B cell (primary cell): ENCODE measurements at regions not wholly inside any gene's neighbourhood (a gene's known extent, or its start where the extent isn't known, plus 50 kb on each side); places are given as distances from the start of the nearest gene placed in this dataset.

ENCODE experiments used
- ATAC-seq: fragments of 200-7000 bp; cut with Tn5 transposase; one replicate; pipeline ENCODE4 v1.10.0; 2021; ENCODE audit warnings: low read depth, mild to moderate bottlenecking, moderate number of reproducible peaks, moderate library complexity
- CTCF ChIA-PET: fragments of 350-600 bp; sonication (Branson Sonifier 250); formaldehyde crosslinking; loops from one replicate; lab custom pipeline; 2021; ENCODE audit warnings: antibody characterized with exemption, inconsistent platforms; lab: Charles Lee
- POLR2A ChIA-PET: fragments of 350-600 bp; sonication (Branson Sonifier 250); formaldehyde crosslinking; loops from one replicate; lab custom pipeline; 2021; ENCODE audit warnings: antibody characterized with exemption; lab: Charles Lee
- DNase-seq: peaks from one replicate; pipeline ENCODE4 v3.0.0; 2013
- H2AFZ ChIP-seq: 2 replicates; pipeline ENCODE4 v1.6.1; 2012; ENCODE audit warnings: mild to moderate bottlenecking, low read depth, low read length; ENCODE audit not compliant: insufficient read depth, poor library complexity, severe bottlenecking
- H3K27ac ChIP-seq, 2 donors: 1 replicate in 1 of 2; 2 replicates in 1 of 2; pipeline ENCODE4 v1.5.1; 2012 to 2013; ENCODE audit warnings: low read length in 2 of 2, mild to moderate bottlenecking in 2 of 2, moderate library complexity in 1 of 2
- H3K27me3 ChIP-seq, 4 experiments: fragments of 200-600 bp in 1 of 4; sonication (generic) in 1 of 4; replicated peaks in 1 of 4; 1 replicate in 2 of 4; 2 replicates in 2 of 4; pipeline versions ENCODE4 v1.6.1 to v1.7.0; 2013 to 2016; ENCODE audit warnings: low read length in 3 of 4, mild to moderate bottlenecking in 2 of 4, mixed read lengths in 1 of 4, moderate library complexity in 1 of 4; ENCODE audit not compliant: insufficient read depth in 4 of 4, control insufficient read depth in 3 of 4; ENCODE audit errors: control extremely low read depth in 1 of 4
- H3K36me3 ChIP-seq, 2 experiments: replicated peaks in 1 of 2; 1 replicate in 1 of 2; 2 replicates in 1 of 2; pipeline versions ENCODE4 v1.6.1 to v1.7.1; 2013; ENCODE audit warnings: low read length in 1 of 2; ENCODE audit not compliant: insufficient read depth in 2 of 2, control insufficient read depth in 1 of 2; ENCODE audit errors: control extremely low read depth in 1 of 2, extremely low read depth in 1 of 2
- H3K4me1 ChIP-seq, 2 donors: fragments of 200-600 bp in 1 of 2; sonication (generic) in 1 of 2; 1 replicate in 1 of 2; 2 replicates in 1 of 2; pipeline versions ENCODE4 v1.5.1 to v1.6.1; 2013 to 2017; ENCODE audit warnings: low read length in 2 of 2; ENCODE audit not compliant: control insufficient read depth in 2 of 2, insufficient read depth in 2 of 2
- H3K4me2 ChIP-seq: replicated peaks from 2 replicates; pipeline ENCODE3; 2012; ENCODE audit warnings: mild to moderate bottlenecking, low read depth, low read length; ENCODE audit not compliant: poor library complexity, severe bottlenecking
- H3K4me3 ChIP-seq, 5 experiments: fragments of 200-600 bp in 1 of 5; sonication (generic) in 1 of 5; 1 replicate in 3 of 5; 2 replicates in 2 of 5; pipeline versions ENCODE4 v1.5.1 to v1.7.0; 2011 to 2016; ENCODE audit warnings: low read length in 4 of 5, mild to moderate bottlenecking in 4 of 5, low read depth in 2 of 5, control low read depth in 1 of 5, moderate library complexity in 1 of 5; ENCODE audit not compliant: insufficient read depth in 1 of 5; ENCODE audit errors: control extremely low read depth in 1 of 5, extremely low read depth in 1 of 5
- H3K79me2 ChIP-seq: fragments of 200-600 bp; sonication (generic); one replicate; pipeline ENCODE4 v1.6.0; 2016; ENCODE audit warnings: low read length; ENCODE audit not compliant: control insufficient read depth, insufficient read depth
- H3K9ac ChIP-seq: fragments of 200-600 bp; sonication (generic); 2 replicates; pipeline ENCODE4 v1.6.1; 2017; ENCODE audit warnings: mild to moderate bottlenecking, low read length, moderate library complexity
- H3K9me3 ChIP-seq, 3 donors: one replicate each; pipeline versions ENCODE4 v1.6.1 to v1.7.1; 2013; ENCODE audit warnings: low read length in 2 of 3; ENCODE audit not compliant: control insufficient read depth in 2 of 3, insufficient read depth in 1 of 3; ENCODE audit errors: control extremely low read depth in 1 of 3
- H4K20me1 ChIP-seq: 2 replicates; pipeline ENCODE4 v1.6.0; 2012; ENCODE audit warnings: mild to moderate bottlenecking, low read length; ENCODE audit not compliant: insufficient read depth, control insufficient read depth, poor library complexity, severe bottlenecking
- H3K27ac Mint-ChIP-seq: one replicate; pipeline ENCODE4 v1.8.0; 2021; ENCODE audit warnings: mixed read lengths
- H3K27me3 Mint-ChIP-seq: one replicate; pipeline ENCODE4 v1.8.0; 2021; ENCODE audit warnings: mixed read lengths
- H3K4me1 Mint-ChIP-seq: one replicate; pipeline ENCODE4 v1.8.0; 2021; ENCODE audit warnings: mixed read lengths
- H3K4me3 Mint-ChIP-seq: one replicate; pipeline ENCODE4 v1.8.0; 2021; ENCODE audit warnings: mixed read lengths
- H3K9me3 Mint-ChIP-seq: one replicate; pipeline ENCODE4 v1.8.0; 2022; ENCODE audit warnings: mixed read lengths; ENCODE audit not compliant: insufficient read depth
- EZH2 ChIP-seq: IDR thresholded peaks from 2 replicates; pipeline ENCODE4 v1.6.1; 2012; ENCODE audit warnings: borderline replicate concordance, low read depth, mild to moderate bottlenecking, moderate library complexity, low read length; ENCODE audit not compliant: insufficient read depth, poor library complexity, severe bottlenecking
- WGBS: methylation state at CpG from one replicate; pipeline ENCODE4 v1.1.5; 2013; ENCODE audit warnings: missing lambda C conversion rate; ENCODE audit not compliant: insufficient coverage; 5-methylcytosine and 5-hydroxymethylcytosine counted together
- intact Hi-C: fragments of 100-400 bp; cut with micrococcal nuclease; formaldehyde crosslinking; loops from one replicate; pipeline ENCODE4 v1.10.0; 2022
- TF ChIP-seq, protein P1 (sequence below): fragments of 200-600 bp; IDR thresholded peaks from one replicate; pipeline ENCODE4 v1.8.0; 2022; ENCODE audit warnings: antibody characterized with exemption, mild to moderate bottlenecking

- Mint-ChIP-seq H3K9me3 (no peaks in the 10 kb centered on the region), H3K4me3 (no peak overlapping the region), H3K27ac (no peak overlapping the region), H3K27me3 (peaks cover 9% of the 10 kb centered on the region), H3K4me1 (no peaks in the 10 kb centered on the region)
- Histone ChIP-seq H3K79me2 (no peaks in the 10 kb centered on the region), H3K27ac (no peak overlapping the region), H3K36me3 (no peaks in the 10 kb centered on the region), H3K4me1 (no peaks in the 10 kb centered on the region), H3K9me3 (no peaks in the 10 kb centered on the region), H2AFZ (no peak overlapping the region), H3K27me3 (peaks cover 0 to 3% (median 0%) of the 10 kb centered on the region in 4 experiments), H3K4me2 (no peak overlapping the region), H3K4me3 (no peak overlapping the region), H3K9ac (no peak overlapping the region), H4K20me1 (no peaks in the 10 kb centered on the region)
- no peak for ATAC-seq
- intact Hi-C loops, result no loop called here
- no peak for DNase-seq
- TF ChIP-seq EZH2, result no peak
- TF ChIP-seq, protein P1, sequence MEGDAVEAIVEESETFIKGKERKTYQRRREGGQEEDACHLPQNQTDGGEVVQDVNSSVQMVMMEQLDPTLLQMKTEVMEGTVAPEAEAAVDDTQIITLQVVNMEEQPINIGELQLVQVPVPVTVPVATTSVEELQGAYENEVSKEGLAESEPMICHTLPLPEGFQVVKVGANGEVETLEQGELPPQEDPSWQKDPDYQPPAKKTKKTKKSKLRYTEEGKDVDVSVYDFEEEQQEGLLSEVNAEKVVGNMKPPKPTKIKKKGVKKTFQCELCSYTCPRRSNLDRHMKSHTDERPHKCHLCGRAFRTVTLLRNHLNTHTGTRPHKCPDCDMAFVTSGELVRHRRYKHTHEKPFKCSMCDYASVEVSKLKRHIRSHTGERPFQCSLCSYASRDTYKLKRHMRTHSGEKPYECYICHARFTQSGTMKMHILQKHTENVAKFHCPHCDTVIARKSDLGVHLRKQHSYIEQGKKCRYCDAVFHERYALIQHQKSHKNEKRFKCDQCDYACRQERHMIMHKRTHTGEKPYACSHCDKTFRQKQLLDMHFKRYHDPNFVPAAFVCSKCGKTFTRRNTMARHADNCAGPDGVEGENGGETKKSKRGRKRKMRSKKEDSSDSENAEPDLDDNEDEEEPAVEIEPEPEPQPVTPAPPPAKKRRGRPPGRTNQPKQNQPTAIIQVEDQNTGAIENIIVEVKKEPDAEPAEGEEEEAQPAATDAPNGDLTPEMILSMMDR, result no peak
- POLR2A ChIA-PET, result no interaction called here
- no CpG with 5 or more reads among the region's 1 CpG for WGBS
- CTCF ChIA-PET, result no interaction called here
Observed at GRCh38 chr12:66999141-66999540, 270.0 kb upstream of the CAND1 start.

DNA sequence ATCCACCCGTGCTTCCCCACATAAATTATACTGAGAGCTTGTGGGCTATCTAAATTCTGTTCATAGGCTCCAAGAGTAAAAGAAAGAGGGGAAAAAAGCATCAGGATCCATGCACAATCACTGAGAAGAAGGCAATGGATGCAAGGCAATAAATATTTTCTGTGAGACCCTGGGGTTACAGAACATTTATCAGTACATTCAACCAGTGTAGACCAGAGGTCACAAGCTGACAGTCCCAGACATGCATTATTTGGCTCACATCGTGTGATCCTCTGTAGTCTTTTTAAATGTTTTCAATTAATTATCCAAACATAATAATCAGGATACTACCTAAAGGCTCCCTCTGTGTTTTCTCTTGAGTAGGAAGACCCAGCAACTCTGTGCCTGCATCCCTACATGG, 267.9 kb upstream of the CAND1 start:
- Mint-ChIP-seq H3K4me3 (no peak overlapping the region), H3K9me3 (no peaks in the 10 kb centered on the region), H3K4me1 (no peaks in the 10 kb centered on the region), H3K27ac (no peak overlapping the region), H3K27me3 (peaks cover 10% of the 10 kb centered on the region)
- no CpG with 5 or more reads among the region's 2 CpGs for WGBS
- intact Hi-C loops, result no loop called here
- no peak overlapping the region for H3K27ac ChIP-seq
- ATAC-seq (no peak), DNase-seq (no peak)
- H2AFZ ChIP-seq, result no peak overlapping the region
- H3K79me2 ChIP-seq, result no peaks in the 10 kb centered on the region
- no peaks in the 10 kb centered on the region for H4K20me1 ChIP-seq
- H3K4me3 ChIP-seq, result no peak overlapping the region
- H3K4me1 ChIP-seq, result no peaks in the 10 kb centered on the region
- ChIA-PET POLR2A (no interaction called here), CTCF (no interaction called here)
- TF ChIP-seq EZH2, result no peak
- TF ChIP-seq, protein P1, result no peak
- no peaks in the 10 kb centered on the region for H3K36me3 ChIP-seq
- H3K9ac ChIP-seq, result no peak overlapping the region
- peaks cover 0 to 3% (median 0%) of the 10 kb centered on the region in 4 experiments for H3K27me3 ChIP-seq
- H3K4me2 ChIP-seq, result no peak overlapping the region
- H3K9me3 ChIP-seq, result no peaks in the 10 kb centered on the region
